KBM-7 (cell line): ENCODE measurements at regions not wholly inside any gene's neighbourhood (a gene's known extent, or its start where the extent isn't known, plus 50 kb on each side); places are given as distances from the start of the nearest gene placed in this dataset.
"Not testable (repeated sequence)": the region's sequence is repeated elsewhere in the genome, so short reads cannot be mapped to it uniquely, and the experiment has no call there.

Experiments used
- DNase-seq: peaks from one replicate; pipeline ENCODE4 v3.0.0-alpha.2; 2015
- in situ Hi-C: fragments of 300-500 bp; cut with MboI; formaldehyde crosslinking; loops from 2 replicates; pipeline ENCODE4 v1.14.3; 2020; ENCODE audit warnings: low sequenced_read_pairs, low pct_unique_long_range_greater_than_20kb, mixed read lengths

DNA sequence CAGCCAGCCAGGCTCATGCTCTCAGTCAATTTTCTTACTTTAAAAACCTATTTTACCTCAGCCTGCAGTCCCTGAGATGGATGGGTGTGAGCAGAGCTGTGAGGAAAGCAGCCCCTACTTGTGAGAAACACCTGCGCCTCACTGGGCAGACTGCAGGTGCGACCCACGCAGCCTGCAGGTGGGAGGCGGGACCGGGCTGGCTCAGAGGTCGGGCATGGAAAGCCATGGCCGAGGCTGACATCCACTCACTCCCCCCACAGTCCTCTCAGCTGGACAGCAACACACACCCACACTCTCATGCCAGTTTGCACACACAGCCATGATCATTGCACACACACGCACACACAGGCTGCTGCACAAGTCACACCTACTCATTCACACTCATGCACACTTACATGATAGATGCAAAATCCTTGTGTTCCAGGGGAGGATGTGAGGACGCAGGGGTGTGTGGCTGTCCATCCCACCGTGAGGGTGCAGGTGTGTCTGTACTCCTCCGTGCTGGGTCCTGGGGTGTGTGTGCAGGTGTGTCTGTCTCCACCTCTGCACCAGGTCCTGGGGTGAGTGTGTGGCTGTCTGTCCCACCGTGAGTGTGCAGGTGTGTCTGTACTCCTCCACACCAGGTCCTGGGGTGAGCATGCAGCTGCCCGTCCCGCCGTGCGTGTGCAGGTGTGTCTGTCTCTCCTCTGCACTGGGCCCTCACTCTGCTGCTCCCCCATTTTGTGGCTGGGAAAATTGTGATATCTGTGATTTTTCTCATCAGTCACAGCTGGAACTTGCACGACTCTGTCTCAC, 166.5 kb downstream of the RTP5 start:
- DNase-seq, result no peak
- in situ Hi-C loops, result no loop called here

DNA sequence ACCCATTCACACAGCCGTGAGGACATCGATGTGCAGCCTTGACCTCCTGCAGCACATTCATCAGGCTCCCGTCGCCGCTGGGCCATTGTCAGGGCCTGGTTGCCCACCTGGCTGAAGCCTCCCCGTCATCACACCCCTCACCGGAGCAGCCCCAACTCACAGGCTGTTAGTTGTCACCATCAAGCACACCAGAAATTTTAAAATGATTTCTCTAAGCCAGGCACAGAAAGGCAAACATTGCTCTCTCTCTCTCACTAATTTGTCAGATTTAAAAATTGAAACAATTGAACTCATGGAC, 167.1 kb downstream of the RTP5 start:
- in situ Hi-C loops, result no loop called here
- DNase-seq, result no peak

DNA sequence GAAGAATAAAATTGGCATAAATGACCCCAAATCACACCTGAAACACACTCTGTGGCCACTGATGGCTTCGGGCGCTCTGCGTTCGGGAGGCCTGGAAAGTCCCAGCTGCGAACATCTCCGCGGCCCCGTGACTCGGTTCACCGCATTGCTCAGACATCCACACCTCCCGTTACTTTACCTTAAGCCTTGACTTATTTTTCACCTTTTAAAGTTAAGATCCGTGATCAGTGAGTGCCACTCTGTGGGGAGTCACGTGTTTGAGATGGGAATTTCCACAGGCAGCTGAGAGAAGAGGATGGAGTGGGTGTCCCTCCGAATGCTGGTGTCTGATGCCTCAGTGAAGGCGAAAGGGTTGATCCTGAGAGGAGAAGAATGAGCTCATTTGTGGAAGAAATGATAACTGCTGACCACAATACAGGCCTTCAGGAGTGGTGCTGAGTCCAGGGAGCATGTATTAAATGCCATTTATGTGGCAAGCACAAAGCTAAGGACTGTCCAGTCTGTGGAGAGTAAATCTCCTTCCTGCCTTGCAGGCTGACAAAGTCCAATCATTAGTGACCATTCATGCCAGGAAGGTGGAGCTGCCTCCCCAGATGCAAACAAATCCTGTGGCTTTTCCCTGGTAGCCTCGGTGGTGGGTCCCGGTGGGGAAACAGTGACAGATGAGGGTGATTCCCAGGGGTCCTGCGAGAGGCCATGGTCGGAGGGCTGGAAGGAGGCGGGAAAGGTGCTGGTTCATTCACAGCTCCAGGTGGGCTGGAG, 168.8 kb downstream of the RTP5 start:
- no peak for DNase-seq
- in situ Hi-C loops, result no loop called here

DNA sequence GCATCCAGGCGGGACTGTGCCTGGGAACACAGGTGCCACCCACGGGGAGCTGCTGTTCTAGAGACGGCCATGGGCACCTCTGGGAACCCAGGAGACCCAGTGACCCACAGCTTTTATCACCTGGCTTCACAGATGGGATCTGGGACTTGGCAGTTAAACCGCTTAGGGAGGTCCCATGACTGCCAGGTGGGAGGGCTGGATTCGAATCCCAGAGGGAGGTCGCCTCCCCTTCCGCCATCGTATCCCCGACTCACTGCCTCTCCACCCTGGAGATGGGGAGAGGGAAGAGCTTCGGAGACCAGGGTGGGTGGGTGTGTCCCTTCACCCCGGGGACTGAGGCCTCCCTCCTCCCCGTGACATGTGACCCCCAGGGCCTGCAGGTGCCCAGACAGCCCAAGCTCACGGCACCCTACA, 169.4 kb downstream of the RTP5 start:
- in situ Hi-C loops, result no loop called here

DNA sequence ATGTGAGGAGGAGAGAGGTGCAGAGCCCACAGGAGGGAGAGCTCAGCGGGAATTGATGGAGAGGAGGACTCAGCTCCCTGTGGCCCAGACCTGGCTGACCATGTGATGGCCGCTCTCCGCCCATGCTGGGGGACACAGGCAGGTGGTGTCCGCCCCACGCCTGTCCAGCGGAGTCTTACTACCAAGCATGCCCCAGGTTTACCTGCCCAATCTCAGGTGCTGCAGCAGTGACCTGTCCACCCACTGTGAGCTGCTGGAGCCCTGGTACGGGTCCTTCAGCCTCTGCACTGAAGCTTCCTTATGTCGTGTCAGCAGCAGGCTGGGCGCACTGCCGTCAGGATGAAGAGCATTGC, 170.8 kb downstream of the RTP5 start:
- DNase-seq, result no peak
- in situ Hi-C loops, result no loop called here

More for the DNA sequence above, 169.4 kb downstream of the RTP5 start:
- DNase-seq, result no peak

DNA sequence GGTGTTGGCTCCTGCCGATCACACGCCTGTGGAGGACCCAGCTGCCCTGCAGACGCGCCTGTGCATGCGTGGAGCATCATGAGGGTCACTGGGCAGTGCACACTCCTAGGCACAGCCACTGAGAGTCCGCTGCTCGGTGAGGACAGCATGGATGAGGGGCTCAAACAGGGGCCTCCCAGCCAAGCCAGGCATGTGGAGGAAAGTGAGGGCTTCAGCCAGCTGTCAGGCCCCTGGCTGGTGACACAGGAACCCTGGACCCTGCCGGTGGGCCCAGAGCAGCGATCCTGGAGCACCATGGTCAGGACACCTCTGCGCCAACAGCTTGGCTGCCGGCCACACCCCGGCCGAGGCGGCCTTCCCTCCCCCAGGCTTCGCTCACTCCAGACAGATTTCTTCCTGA, 171.2 kb downstream of the RTP5 start:
- no peak for DNase-seq
- in situ Hi-C loops, result no loop called here

DNA sequence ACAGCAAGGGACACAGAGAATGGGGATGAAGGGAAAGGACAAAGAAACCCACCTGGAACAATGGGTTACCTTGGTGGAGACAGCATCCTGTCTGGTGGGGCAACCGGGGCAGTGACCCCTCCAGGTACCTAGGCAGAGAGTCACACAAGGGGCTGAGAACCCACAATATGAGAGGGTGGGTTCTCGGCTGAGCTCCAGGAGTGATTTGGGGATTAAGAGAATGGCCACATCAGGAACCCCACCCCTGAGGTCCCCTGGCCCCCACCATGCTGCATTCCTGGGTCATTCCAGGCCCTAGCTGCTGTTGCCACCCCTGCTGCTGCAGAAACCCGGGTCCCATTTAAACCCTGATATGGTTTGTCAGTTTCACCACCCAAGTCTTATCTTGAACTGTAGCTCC, 172.3 kb downstream of the RTP5 start:
- DNase-seq, result no peak
- in situ Hi-C loops, result no loop called here

DNA sequence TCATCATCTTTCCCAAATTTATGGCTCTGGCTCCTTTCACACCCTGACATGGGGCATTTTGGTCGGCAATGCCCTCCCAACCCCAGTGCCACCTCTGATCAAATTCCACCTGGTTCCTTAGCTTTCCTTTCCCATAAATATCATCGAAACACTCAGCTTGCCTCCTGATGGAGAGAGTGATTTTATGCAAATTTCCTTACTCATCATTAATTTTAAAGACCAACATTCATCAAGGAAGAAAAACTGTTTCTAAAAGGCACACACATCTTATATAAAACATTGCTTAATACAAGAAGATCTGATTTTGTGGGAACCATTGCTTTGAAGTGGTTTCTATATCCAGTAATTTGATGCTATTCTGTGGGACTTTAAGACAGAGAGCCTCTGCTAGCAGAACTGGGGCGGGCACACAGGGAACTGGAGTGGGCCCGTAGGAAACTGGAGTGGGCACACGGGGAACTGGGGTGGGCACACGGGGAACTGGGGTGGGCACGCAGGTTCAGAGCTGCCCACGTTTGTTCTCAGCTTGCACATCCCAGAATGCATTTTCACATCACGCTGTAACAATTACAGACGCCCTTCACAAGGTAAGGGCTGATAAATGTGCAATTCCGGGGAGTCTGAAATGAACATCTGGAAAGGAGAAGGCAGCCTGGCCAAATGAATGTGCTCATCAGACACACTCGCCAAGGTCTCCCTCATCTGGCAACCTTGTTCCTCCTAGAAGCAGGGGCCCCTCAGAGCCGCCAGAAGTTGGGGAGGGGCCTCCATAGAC, 174.2 kb downstream of the RTP5 start:
- in situ Hi-C loops, result no loop called here
- DNase-seq, result no peak

DNA sequence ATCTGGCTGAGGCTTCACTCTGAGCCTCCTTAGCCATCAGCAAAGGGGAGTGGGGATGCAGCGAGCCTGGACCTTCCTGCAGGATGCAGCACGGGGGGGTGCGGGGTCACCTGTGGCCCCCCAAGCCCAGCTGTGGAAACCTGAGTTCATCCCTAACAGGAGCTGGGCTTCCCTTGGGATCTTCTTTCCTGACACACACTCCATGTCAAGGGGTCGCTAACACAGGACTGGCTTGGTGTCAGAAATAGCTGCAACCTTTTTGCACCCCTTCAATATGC, 174.7 kb downstream of the RTP5 start:
- DNase-seq, result no peak
- in situ Hi-C loops, result no loop called here

DNA sequence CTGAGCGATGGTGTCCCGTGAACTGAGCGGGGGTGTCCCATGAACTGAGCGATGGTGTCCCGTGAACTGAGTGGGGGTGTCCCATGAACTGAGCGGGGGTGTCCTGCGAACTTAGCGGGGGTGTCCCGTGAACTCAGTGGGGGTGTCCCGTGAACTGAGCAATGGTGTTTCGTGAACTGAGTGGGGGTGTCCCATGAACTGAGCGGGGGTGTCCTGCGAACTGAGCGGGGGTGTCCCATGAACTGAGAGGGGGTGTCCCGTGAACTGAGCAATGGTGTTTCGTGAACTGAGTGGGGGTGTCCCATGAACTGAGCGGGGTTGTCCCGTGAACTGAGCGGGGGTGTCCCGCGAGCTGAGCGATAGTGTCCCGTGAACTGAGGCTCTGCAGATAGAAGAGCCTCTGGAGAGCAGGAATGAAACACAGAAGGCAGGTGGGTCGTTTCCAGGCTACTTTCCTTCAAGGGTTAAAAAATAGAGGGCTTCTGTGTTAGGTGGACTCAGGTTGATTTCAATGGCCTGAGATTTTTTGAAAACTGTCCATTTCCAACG, 176.1 kb downstream of the RTP5 start:
- DNase-seq, in situ Hi-C loops: not testable (repeated sequence)

DNA sequence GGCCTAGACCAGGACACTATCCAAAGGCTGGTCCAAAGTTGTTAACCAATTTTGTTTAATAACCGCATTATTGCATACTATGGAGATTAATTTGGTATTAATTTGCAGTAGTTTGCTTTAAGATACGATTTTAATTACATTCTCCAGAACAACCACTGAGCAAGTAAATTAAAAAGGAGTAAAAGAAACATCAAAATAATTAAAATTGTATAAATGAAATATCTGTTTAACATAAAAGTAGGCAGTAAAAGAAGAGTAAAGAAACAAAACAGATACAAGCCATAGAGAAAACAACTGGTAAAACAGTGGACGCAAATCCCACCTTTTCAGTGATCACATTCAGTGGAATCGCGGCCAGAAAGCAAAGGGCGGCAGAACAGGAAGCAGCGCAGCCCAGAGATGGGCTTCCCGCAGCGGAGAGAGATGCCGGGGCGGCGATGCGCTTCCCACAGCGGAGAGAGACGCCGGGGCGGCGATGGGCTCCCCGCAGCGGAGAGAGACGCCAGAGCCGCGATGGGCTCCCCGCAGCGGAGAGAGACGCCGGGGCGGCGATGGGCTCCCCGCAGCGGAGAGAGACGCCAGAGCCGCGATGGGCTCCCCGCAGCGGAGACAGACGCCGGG, 176.8 kb downstream of the RTP5 start:
- in situ Hi-C loops, result no loop called here
- DNase-seq, result no peak

DNA sequence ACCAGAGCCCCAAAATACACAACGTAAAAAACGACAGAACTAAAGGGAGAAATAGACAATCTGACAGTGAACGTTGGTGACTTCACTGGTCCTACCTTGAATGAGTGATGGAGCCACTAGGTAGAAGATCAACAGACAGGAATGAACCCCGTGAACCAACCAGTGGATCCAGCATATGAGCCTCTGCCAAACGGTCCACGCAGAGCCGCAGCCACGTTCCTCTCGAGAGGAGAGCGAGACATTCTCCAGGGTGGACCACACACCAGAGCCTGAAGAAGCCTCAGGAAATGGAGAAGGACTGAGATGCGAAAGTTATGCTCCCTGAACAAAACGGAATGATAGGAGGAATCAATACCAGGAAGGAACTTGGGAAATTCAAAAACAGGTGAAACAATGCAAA, 178.4 kb downstream of the RTP5 start:
- no peak for DNase-seq
- in situ Hi-C loops, result no loop called here

DNA sequence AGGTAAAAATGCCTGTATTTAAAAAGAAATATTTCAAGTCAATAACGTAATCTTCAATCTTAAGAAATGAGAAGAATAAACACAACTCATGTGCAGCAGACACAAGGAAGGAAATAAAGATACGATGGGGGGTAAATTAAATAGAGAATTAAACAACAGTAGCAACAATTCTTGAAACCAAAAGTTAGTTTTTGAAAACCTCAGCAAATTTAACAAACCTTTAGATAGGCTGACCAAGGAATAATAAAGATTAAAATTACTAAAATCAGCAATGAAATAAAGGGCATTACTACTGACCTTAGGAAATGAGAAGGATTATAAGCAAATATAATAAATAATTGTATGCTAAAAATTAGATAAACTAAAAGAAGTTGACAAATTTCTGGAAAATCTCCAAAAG, 178.9 kb downstream of the RTP5 start:
- in situ Hi-C loops, result no loop called here
- no peak for DNase-seq

DNA sequence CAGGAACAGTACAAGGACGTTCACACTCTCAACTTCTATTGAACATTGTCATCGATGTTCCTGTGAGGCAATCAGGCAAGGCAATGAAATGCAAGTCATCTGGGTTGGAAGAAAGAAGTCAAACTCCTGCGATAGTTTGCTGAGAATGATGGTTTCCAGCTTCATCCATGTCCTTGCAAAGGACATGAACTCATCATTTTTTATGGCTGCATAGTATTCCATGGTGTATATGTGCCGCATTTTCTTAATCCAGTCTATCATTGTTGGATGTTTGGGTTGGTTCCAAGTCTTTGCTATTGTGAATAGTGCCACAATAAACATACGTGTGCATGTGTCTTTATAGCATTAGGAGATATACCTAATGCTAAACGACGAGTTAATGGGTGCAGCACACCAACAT, 180.0 kb downstream of the RTP5 start:
- DNase-seq, in situ Hi-C loops: not testable (repeated sequence)

DNA sequence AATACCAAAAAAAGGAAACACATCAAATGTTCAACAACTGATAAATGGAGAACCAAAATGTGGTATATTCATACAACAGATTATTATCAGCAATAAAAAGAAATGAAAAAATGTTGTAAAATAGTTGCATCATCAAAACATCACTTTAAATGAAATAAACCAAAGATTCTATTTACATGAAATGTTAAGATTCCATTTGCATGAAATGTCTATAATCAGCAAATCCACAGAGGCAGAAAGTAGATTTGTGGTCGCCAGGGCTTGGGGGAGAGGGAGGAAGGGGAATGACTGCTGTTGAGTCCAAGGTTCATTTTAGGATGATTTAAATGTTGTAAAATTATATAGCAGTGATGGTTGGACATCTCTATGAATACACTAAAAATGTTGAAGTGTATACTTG, 181.9 kb downstream of the RTP5 start:
- DNase-seq, result no peak
- in situ Hi-C loops, result no loop called here

DNA sequence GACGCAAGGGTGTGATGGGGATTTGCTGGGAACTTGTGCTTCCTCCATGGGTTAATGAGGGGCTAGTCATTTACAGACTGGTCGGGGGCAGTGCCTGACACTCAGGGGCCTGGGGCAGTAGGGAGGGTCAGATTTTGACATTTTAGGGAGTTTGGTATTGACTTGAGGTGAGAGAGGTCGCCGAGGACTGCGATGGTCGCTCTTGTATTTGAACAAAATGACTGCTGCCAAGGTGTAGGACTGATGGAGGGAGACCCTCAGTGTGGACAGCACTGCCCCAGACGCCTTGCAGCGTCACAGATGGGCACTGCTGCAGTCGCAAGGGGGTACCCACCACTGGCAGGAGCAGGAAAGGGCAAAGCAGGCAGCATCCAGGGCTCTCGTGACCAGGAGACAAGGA, 182.9 kb downstream of the RTP5 start:
- no peak for DNase-seq
- in situ Hi-C loops, result no loop called here

DNA sequence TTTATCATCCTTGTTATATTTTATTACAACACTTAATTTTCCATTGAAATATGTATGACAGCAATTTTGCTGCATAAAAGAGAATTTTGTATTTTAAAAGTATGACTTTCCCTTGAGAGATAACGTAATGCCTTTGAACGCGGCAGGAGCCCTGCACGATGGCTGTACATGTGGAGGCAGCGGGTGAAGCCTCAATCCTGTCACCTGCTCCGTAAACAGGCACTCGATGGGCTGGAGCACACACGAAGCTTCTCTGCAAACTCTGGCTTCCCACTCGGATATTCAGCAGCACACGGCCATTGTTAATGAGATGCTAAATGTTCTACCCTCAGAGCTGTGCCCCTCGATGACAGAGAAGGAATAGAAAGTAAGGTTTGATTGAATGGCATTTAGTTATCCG, 184.4 kb downstream of the RTP5 start:
- no peak for DNase-seq
- in situ Hi-C loops, result no loop called here

DNA sequence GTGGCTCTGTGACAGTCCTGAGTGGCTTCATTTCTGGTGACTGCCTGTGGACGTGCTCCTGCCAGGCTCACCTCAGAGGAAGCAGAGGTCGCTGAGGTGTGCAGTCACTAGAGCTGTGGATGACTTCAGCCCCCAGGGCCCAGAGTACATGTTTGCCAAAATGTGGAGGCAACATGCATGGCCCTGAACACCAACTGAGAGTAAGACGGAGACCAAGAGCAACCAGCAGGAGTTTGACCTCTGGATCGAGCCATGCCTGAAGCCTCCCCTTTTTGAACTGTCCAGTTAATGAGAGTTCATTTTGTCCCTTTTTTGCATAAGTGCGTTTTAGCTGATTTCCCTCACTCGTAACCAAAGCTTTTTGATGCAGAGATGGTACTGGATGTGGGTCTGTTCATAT, 184.9 kb downstream of the RTP5 start:
- in situ Hi-C loops, result no loop called here
- DNase-seq, result no peak

DNA sequence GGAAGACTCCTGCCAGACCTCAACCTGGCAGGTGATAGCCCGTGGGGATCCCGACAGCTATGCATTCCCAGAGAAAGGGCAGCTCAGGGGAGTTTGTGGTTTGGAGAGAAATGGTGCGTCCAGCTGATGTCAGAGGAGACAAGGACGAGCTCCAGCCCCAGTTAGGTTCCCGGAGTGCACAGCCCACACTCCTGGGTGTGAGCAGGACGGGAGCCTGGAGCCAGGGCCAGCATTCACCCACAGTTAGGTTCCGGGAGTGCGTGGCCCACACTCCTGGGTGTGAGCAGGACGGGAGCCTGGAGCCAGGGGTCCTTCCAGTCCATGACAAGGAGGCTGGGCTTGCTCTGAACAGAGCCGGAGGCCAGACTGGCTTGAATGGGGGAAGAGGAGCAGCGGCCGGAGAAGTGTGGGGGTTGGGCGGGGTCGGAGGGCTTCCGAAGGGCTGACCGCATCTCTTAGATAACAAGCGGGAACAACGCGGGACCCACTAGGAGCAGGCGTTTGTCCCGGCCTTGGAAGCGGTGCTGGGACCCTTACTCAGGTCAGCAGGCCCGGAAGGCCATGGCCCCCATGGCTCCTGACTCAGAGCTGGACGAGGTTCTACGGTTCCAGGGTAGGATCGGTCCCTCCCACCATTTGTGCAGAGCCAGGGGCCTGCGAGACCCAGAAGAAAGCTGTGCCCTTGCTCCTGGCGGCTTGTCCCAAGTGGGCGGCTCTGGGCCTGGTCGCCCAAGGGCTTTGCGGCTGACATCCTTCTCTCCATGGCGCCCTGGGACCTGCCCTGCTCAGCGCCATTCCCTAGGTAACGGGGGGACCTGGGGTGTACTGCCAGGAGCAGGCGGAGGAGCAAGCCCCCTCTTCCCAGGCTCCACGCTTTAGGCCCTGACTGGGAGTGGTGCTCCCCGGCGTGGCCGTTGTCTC, 185.6 kb downstream of the RTP5 start:
- no peak for DNase-seq
- in situ Hi-C loops, result no loop called here
